ENCODE measurements at regions not wholly inside any gene's neighbourhood (a gene's known extent, or its start where the extent isn't known, plus 50 kb on each side); places are given as distances from the start of the nearest gene placed in this dataset.
"Not testable (repeated sequence)": the region's sequence is repeated elsewhere in the genome, so short reads cannot be mapped to it uniquely, and the experiment has no call there.

DNA sequence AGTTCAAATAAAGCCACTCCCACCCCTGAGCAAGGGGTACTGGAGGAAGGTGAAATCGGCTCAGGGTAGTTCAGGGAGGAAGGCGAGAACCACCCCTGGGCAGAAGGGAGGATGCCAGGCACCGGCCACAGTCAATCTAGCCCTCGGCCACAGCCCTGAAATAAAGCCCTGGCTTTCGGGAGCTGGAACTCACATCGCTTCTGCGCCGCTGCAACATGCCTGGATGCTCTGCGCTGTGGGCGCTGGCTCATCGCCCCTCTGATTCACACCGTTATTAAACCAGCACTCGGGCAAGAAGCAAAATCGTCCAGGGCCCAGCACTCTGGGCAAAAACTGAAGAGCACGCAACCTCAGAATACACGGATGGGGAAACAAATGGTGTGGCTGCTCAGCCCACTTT, 136.9 kb upstream of the RREB1 start:
- DNase-seq (ENCODE audit: low spot score) = no peak
- FAIRE-seq = no peak

DNA sequence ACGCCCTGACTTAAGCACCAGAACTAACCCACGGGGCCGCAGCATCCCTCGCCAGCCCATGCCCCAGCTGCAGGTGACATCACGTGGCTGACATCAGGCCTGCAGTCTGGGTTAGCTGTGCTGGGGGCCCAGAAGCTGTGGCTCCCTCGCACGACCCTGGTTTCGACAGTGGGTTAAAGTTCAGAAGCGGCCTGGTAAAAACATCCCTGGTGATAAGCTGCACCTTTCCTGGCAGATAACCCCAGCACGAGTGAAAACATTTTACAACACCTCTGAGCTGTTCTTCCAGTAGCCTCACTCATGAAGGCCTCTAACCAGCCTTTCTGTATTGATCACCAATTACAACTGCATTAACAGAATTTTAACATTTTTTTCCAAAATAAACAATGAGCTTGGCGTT, 136.4 kb upstream of the RREB1 start:
- no peak for DNase-seq (ENCODE audit: low spot score)
- FAIRE-seq = no peak

DNA sequence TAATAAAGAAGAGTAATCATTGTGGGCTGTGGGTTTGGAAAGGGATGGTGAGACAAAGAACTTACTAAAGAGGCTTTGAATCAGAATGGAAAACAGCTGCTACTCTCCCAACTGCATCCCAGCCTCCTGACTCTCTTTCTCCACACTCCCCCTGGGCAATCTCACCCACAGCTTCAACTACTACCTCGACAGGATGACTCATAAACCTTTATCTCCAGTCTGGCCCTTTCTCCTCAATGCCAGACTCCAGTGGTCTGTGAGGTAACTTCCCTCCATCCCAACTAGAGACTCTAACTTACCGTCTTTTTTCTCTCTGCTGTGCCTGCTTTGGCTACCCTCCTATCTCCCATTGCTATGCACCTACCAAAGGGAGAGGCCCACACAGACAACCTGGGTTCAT, 135.3 kb upstream of the RREB1 start:
- FAIRE-seq = no peak
- DNase-seq (ENCODE audit: low spot score) = peak; percentile 50

DNA sequence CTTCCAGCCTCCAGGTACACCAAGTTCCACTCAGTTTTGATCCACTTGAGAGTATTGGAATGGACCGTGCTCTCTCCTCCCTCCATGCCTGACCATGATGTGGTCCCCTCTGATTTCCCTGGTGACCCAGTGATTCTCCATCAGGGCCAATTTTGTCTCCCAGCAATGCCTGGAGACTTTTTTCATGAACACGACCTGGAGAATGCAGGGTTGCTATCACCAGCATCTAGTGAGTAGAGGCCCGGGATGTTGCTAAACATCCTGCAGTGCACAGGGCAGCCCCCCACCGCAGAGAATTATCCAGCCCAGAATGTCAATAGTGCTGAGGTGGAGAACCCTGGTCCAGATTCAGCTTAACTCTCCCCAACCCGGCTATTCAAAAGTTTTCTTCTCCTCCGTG, 134.0 kb upstream of the RREB1 start:
- DNase-seq (ENCODE audit: low spot score) (no peak), FAIRE-seq (no peak)

DNA sequence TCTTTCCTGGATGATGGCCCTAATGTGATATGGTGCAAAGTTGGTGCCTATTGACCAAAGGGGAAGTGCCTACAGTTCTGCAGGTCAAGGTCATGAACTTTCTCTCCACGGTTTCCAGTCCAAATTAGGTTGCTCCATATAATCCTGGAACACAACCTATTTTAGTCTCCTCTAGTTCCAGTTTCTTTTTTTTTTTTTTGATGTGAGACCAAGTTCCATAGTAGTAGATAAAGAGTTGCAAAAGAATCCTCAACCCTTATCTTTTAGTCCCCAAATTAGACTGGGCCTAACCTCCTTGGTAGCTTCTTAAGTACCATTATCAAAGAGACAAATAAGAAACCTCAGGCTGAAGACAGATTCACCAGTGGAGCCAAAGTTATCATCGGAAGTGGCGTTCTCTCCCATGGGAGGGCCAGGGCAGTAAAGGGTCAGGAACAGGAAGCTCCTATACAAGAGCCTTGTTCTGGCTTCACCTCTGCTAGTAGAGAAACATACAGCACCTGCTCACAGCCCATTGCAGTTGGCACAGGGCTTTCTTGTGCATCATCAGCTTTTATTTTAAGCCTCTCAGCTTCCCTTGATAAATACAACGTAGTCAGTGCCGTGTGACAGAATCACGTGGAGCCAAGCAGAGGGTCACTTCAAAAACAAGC, 132.2 kb upstream of the RREB1 start:
- DNase-seq (ENCODE audit: low spot score) = no peak
- FAIRE-seq = no peak

- DNase-seq (ENCODE audit: low spot score) = no peak
- no peak for FAIRE-seq
These were observed 131.6 kb upstream of the RREB1 start for GRCh38 chr6:6976193-6976592.

DNA sequence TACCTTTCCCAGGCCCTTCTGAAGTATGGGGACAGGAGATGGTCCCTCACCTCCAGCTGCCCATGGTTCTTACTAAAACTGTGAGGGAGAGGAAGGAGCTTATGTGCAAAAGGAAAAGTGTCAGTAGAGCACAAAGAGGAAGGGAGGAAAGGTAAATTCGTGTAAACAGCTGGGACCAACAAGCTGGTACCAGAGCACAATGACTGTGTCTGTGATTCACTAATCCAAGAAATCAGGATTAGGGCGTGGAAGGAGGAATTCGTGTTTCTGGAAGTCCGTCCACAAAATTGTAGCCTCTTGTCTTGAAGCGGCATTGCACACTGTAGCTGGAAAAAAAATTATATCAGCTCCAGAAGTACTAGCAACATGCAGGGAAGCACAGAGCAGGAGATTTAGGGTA, 129.0 kb upstream of the RREB1 start:
- FAIRE-seq (no peak), DNase-seq (ENCODE audit: low spot score) (no peak)

GRCh38 chr6:6980999-6981597, 126.7 kb upstream of the RREB1 start:
- no peak for FAIRE-seq

DNA sequence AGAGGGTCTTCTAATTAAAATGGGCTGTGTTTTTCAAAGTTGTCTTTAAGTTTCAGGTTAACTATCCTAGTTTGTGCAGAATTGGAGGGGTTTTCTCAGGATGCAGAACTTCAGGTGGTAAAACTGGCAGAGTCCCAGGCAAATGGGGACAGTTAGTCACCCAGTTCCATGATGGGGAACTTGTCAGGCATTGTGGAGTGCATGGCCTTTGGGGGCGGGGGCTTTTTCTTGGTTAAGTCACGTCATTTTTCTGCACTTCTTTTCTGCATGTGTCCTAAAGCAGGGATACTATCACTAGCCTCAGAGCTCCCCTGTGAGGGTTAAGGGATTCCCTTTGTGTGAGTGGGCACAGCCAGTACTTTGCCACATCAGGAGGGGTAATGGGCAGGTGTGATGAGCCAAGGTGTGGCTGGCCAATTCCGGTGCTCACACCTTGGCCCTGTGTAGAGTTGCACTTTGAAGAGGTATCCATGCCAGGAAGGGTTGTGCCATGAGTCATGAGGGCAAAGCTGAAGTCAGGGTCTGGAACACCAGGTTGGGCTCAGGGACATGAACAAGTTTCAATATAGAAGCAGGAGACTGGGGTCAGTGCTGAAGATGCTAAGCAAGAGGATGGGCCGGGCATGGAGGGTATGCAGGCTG, 126.0 kb upstream of the RREB1 start:
- DNase-seq (ENCODE audit: low spot score) (no peak), FAIRE-seq (no peak)

More at GRCh38 chr6:6980999-6981597, 126.7 kb upstream of the RREB1 start:
- no peak for DNase-seq (ENCODE audit: low spot score)

DNA sequence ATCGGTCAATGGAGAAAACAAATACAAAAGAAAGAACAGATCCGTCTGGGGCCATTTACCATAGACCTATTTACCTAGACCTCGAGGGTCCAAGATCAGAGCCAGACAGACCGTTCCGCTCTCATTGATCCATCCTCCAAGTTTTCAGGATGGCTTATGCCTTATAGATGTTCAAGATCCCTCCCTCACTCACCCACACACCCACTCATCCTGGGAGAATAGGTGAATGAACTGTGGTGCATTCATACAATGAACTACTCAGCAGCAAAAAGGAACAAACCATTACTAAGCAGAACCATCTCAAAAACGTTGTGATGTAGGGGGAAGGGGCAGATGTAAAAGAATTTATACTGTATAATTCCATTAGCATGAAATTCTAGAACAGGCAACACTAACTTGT, 125.1 kb upstream of the RREB1 start:
- FAIRE-seq (no peak), DNase-seq (ENCODE audit: low spot score) (no peak)

GRCh38 chr6:6984585-6985366, 123.0 kb upstream of the RREB1 start:
- FAIRE-seq (no peak), DNase-seq (ENCODE audit: low spot score) (no peak)

DNA sequence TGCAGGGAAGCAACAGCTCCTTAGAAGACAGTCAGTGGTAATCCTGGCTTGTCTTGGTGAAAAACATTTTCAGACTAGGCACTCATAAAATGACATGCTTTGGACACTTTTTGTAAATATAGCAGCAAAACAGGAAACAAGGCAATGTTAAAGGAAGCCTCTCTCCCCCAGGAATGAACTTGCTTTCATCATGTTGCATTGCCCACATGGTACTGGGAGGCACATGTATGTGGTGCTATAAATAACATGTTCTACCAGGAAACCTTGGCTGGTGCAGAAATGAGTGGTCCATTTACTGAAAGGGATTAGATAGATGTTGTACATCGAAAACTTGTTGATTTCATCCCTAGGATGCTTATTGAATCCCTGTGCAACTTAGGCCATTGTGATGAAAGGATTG, 121.4 kb upstream of the RREB1 start:
- FAIRE-seq = no peak
- DNase-seq (ENCODE audit: low spot score) = no peak

GRCh38 chr6:6987749-6988148, 120.0 kb upstream of the RREB1 start:
- FAIRE-seq (no peak), DNase-seq (ENCODE audit: low spot score) (no peak)

GRCh38 chr6:6990059-6990458, 117.7 kb upstream of the RREB1 start:
- FAIRE-seq; DNase-seq (ENCODE audit: low spot score): not testable (repeated sequence)

GRCh38 chr6:6993503-6994237, 114.1 kb upstream of the RREB1 start:
- no peak for FAIRE-seq
- no peak for DNase-seq (ENCODE audit: low spot score)

GRCh38 chr6:6994796-6995195, 113.0 kb upstream of the RREB1 start:
- DNase-seq (ENCODE audit: low spot score) = no peak
- no peak for FAIRE-seq

DNA sequence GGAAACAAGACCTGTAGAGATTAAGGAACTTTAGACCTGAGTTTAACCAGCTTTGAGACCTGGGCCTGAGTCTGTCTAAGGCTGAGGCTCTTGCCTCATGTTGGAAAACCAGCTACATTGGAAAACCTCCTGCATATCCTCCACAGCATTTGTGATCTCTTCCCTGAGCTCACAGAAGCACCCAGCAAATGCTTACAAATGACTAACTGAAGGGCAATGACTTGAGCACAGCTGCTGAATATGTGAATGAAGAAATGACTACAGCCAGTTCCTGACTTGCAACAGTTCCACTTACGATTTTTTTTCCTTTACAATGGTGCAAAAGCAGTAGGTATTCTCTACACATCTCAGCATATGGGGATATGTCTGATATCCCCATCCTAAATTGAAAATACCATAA, 112.4 kb upstream of the RREB1 start:
- DNase-seq (ENCODE audit: low spot score) (no peak), FAIRE-seq (no peak)

DNA sequence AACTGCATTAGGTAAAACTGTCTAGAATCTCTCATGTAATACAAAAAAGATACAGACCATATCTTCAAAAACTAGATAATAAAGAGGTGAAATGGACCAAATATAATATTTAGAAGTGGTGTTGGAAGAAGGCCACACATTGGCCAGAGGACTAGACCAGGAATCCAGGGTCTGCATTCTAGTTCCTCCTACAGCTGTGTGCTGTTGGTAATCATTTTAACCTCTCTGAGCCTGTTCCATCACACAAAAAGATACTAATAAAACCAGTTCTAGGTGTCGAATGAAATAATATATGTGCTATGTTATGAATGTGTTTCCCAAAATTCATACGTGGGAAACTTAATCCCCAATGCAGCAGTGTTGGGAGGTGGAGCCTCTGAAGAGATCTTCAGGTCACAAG, 111.6 kb upstream of the RREB1 start:
- DNase-seq (ENCODE audit: low spot score) (no peak), FAIRE-seq (no peak)

DNA sequence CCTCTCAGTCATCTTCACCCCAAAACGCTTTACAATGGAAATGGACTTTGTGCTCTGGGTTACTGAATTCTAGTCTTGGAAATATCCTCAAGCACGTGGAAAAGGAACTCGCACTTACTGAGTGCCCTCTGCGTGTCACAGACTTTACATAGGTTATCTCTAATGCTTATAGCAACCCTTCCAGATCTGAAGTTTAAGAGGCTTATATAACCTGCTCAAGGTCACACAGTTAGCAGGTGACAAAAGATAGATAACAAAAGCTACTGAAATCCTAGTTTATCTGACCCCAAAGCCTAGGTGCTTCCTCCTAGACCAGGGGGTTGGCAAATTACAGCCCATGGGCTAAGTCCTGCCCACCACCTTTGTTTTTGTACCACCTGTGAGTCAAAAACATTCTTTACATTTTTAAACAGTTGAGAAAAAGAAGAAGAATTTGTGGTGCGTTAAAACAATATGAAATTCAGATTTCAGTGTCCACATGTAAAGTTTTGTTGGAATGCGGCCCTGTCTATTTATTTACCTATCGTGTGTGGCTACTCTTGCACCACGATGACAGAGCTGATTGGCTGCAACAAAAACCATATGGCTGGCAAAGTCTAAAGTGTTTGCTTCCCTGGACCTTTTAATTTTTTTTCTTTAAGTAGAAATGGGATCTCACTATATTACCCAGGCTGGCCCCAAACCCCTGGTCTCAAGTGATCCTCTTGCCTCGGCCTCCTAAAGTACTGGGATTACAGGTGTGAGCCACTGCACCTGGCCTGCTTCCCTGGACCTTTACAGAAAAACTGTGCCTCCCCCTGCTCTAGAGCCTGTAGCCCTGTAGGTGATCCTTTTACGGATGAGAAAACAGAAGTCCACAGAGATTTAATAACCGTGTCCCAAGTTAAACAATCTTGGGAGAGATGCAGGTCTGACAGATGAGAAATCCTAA, 110.2 kb upstream of the RREB1 start:
- no peak for FAIRE-seq
- no peak for DNase-seq (ENCODE audit: low spot score)

- FAIRE-seq = no peak
- no peak for DNase-seq (ENCODE audit: low spot score)
These were observed 109.6 kb upstream of the RREB1 start for GRCh38 chr6:6998194-6998569.

Measured in RCC 7860 (cell line).